HG03457 (cell line): ENCODE measurements at regions not wholly inside any gene's neighbourhood (a gene's known extent, or its start where the extent isn't known, plus 50 kb on each side); places are given as distances from the start of the nearest gene placed in this dataset.
"Not testable (repeated sequence)": the region's sequence is repeated elsewhere in the genome, so short reads cannot be mapped to it uniquely, and the experiment has no call there.

Experiments
- ATAC-seq: cut with Tn5 transposase; IDR thresholded peaks from one replicate; pipeline ENCODE4 v1.9.1; 2021; ENCODE audit warnings: moderate number of reproducible peaks; ENCODE audit not compliant: unreplicated experiment

DNA sequence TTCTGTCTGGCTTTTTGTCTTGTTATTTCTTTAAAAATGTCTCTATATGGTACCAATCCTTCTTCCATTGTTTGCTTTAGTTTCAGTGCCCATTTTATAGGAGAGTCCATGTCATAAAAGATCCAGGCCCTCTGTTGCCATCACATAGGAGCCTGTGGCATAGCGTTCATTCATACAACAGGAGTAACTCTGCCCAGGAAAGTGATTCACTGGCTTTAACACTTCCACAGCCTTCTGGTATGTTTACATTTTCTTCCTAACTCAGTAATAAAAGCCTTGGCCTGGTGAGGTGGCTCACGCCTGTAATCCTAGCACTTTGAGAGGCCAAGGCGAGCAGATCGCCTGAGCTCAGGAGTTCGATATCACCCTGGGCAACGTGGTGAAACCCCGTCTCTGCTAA lies 519.3 kb upstream of the PTGER4 start:
- no peak for ATAC-seq

DNA sequence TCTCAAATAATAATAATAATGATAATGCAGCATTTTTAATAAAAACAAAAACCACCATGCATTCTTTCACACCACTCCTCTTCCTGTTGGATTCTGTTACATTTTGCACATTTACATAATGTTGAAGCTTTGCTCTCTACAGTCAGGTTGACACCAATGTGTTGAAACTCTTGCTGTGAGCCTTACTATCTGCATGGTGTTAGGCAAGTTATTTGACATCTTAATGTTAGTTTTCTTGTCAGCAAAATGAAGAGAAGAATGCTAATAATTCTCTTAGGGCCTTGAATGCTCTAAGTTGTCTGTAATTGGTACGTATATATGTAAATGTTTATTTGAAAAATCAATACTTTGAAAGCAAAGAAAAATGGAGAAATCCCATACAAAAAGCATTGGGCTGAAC lies 525.5 kb upstream of the PTGER4 start:
- ATAC-seq, result no peak

DNA sequence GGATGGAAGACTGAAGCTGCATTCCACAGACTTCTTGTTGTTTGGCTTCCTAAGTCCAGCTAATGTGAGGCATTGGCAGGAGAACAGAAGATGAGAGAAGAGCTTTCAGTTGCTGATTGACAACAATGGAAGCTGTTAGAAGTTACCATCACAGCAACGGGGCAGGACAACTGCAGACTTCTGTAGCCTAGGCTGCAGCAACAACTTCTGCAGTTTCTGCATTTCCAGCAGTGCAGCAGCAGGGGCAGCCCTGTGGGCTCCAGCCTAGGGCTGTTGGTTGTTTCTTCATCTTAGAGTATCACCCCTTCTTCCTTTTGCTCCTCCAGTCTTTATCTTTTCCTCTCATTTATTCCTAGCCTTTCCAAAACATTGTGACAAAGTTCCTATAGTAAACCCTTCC lies 528.8 kb upstream of the PTGER4 start:
- no peak for ATAC-seq

DNA sequence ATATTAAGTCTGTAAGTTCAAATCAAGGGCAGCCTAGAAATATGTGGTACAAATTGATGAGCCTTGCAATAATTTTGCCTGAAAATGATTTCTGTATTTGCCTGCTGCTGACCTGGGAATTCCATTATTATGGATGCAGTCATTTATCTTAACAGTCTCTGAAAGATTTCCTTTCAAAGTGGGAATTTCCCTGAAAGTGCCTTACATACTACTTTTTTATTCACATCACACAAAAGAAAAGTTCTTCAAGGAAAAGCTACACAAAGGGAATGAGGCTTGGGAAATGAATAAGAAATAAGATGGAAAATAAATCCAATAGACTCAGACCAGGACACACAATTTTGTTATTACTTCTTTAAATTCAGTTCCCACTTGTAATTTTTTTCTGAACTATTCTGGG lies 537.8 kb upstream of the PTGER4 start:
- ATAC-seq, result no peak

DNA sequence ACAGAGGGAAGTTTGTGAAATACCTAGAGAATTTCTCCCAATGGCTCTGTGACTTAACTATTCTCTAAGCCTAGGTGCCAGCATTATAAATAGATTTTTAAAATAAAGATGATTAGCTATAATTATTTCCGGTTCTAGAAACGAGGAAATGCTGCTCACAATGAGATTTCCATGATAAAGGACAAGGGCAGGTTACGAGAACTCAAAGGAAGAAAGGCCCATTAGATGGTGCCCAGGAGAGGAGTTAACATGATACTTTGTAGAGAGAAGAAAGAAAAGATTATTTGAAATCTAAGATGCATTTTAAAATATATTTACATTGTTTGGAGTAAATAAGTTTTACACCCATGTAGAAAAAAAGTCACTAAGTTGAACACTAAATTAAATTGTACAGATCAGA lies 538.3 kb upstream of the PTGER4 start:
- no peak for ATAC-seq

DNA sequence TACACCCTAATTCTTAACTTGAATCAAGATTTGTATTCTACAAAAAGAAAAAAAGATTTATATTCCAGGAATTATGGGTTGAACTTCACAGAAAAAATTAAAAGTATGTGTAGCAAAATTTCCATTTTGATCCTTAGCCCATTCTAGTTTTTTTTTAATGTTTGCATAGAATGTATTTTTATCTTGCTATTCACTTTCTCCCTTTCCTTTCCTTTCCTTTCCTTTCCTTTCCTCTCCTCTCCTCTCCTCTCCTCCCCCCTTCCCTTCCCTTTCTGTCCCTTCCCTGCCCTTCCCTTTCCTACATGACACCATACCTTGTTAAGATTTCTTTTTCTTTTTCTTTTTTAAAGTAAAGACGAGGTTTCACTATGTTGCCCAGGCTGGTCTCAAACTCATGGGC lies 542.5 kb upstream of the PTGER4 start:
- ATAC-seq, result no peak

DNA sequence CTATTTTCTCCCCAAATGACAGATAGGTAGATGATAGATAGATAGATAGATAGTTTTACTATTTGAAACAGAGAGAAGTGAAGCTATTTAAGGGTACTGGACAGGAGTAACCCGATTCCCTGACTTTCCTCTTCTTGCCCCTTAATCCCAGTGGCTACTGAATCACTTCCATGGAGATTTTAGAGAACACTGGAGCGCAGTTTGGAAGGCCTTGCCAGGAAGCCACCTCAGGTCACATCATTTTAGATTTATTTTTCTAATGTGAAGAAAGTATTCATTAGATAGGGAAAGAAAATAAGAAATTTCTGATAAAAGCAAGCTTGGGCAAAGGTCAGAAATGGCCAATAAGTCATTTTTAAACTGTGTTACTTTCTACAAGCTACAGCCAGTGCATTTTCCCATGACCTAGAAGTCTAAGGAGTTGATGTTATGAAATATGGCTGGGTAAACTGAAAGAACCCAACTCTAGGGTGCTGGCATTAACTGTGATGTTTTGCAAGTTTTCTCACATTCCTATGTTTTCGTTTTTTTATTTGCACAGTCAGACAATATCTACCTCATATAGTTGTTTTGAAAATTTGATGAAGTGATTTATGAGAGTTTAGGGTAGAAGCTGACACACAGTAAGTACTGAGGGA lies 544.7 kb upstream of the PTGER4 start:
- no peak for ATAC-seq

DNA sequence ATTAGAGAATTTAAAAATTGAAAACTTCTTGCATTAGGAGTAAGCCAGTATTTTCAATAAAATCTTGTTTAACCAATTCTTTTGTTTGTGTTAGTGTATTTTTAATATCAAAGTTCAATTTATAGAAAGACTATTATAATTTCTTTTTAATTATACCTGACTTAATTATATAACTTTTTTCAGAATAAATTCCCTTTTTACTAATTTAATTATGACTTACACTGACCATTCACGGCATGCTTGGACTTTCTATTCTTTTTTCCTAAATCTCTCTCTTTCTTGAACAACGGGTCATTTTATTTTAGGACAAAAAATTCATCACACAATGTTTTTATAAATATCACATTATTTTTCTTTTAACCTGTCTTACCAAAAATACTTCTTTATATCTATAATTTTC lies 555.3 kb upstream of the PTGER4 start:
- no peak for ATAC-seq

DNA sequence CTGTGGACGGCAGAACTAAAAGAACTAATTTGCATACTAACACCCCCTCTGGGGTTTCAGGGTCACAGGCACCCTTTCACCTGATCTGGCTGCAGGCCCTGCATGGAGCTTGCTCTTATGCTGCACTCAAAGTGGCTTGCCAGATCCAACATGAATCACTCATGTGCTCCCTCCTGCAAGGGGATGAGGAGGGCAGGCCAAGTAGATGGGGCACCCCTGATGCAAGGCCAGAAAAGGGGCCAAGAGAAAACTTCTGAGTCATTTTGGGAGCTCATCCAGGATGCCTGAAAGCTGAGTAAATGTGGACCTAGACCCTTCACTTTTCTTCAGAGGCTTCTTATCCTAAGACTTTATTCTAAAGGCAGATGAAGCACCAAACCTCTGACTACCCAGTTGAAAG lies 558.5 kb upstream of the PTGER4 start:
- ATAC-seq, result no peak

DNA sequence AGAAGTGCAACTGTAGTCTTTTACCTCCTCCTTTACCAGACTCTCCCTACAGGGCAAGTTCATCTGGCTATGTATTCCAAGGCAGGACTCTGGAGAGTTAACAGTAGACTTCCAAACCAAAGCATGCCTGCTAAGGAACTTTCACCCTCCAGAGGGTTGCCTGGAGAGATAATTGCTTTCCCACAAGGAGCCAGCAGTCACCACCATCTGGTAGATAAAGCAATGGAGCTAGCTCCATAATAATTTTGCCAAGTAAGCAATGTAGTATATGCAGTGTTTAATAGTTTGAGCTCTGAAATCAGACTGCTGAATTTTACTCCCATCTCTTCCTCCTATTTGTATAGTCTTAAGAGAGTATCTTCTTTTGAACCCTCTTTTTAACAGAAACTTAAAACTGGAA lies 566.8 kb upstream of the PTGER4 start:
- ATAC-seq, result no peak

DNA sequence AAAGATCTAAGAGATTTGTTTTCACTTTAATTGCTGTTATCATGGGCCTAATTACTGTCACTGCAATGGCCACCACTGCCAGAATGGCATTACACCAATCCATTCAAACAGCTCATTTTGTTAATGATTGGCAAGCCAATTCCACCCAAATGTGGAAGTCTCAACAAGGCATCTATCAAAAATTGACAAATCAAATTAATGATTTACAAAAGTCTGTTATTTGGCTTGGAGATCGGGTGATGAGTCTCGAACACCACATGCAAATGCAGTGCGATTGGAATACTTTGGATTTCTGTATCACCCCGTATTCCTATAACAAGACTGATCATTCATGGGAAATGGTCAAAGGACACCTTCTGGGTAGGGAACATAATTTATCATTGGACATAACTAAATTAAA lies 568.7 kb upstream of the PTGER4 start:
- not testable (repeated sequence) for ATAC-seq

DNA sequence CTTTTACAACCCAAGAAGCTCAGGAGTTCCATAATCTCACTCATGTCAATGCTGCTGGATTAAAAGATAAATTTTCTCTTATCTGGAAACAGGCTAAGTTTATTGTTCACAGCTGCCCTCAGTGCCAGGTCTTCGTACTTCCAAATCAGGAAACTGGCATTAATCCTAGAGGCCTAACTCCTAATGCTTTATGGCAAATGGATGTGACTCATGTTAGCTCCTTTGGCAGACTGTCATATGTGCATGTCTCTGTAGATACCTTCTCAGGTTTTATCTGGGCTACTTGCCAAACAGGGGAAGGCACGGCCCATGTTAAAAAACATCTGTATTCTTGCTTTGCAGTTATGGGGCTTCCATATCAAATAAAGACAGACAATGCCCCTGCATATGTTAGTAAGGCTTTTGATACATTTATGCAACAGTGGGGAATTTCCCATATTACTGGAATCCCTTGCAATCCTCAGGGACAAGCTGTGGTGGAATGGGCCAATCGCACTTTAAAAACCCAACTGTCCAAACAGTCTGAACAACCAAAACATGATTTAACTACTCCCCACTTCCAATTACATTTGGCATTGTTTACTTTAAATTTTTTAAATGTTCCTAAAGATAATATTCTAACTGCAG lies 570.8 kb upstream of the PTGER4 start:
- not testable (repeated sequence) for ATAC-seq

DNA sequence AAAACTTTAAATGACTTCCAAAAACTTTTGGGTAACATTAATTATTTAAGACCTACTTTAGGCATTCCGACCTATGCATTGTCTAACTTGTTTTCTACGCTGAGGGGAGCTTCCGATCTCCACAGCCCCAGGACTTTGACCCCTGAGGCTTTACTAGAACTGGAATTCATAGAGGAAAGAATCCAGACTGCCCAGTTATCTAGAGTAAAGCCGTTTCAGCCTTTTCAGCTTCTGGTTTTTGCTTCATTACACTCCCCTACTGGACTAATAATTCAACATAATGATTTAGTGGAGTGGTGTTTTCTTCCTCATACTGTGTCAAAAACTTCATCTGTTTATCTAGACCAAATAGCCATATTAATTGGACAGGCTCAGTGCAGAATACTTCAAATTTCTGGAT lies 571.9 kb upstream of the PTGER4 start:
- not testable (repeated sequence) for ATAC-seq

DNA sequence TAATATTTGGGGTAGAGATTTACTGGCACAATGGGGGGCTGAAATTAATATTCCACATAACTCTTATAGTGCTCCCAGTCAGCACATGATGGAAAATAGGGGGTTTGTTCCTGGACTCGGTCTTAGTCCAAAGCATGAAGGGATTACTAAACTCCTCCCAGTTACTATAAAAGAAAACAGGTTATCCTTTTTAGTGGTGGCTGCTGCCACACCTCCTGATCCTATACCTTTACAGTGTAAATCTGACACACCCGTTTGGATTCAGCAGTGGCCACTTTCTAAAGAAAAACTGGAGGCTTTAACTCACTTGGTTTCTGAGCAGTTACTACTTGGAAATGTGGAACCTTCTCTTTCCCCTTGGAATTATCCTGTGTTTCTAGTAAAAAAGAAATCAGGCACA lies 572.9 kb upstream of the PTGER4 start:
- ATAC-seq, result no peak

DNA sequence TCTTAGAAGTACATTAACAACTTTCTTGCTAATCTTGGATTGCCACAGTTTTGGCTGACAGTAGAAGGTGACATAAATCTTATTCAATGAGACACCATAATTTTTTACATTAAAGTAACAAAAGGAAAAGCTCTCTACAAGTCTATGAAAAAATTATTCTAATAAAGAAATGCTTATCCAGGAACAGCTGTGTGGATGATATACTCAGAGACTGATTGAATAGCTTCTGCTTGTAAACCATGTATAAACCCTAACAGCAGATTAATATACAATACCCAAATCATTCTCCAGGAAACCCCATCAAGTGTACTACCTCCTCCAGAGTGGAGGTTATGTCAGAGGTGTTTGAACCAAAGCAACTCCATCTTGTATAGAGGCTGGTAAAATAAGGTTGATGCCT lies 581.4 kb upstream of the PTGER4 start:
- ATAC-seq, result no peak

DNA sequence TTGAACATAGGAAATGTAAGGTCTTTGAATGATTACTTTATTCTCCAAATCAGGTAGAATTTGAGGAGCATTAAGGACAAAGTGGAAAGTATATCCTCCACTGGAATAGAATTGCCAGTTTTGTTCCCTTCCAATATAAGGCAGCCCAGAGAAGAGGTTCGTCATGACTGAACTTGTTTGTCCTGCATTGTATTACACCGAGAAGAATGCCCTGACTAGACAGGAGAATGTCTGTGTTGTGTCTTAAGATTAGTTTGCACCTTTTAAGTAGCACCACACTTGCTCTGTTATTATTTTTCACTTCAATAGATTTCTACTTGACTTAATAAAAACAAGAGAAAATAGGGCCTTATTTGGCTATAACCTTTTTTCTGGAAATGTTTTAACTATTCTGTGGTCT lies 586.2 kb upstream of the PTGER4 start:
- ATAC-seq, result no peak

DNA sequence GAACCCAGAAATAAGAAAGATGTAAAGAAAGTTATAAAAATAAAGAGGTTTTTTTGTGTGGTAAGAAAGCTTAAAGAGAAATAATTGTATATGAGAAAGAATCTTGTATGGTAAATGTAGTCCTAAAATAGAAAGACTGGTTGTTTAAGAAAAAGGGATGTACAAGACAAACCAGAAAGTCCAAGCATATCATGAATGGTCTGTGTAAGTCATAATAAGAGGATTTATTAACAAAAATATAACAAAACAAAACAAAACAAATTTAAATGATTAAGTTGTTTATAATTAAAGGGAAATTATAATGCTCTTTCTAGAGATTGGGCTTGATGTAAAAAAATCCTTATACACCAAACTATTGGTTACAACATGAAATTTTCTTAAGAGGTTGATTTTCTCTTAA lies 590.4 kb upstream of the PTGER4 start:
- no peak for ATAC-seq

DNA sequence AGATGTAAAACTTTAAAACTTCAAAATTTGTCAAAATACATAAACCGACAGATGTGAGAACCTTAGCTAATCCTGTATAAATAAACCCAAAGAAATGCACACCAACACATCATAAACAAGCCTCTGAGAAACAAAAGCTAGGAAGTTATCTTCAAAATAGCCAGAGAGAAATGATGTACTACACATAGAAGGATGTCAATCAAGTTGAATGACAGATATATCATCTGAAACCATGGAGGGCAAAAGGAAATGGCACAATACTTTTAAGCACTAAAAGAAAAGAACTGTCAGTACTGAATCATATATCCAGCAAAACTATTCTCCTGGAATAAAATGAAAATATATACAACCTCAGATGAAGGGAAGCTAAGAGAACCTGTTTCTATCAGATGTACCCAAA lies 595.1 kb upstream of the PTGER4 start:
- no peak for ATAC-seq

DNA sequence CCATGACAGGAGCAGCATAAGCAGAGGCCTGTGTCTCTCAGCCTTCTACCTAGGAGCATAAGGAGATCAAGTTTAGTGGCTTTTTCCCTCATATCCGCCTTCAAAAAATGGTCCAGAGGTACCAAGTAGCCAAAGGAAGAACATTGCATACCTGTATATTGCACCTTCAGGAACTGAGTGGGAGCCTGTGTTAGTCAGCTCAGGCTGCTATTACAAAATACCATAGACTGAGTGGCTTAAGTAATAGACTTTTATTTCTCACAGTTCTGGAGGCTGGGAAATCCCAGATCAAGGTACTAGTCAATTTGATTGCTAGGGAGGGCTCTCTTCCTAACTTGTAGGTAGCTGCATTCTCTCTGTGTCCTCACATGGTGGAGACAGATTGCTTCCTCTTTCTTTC lies 597.4 kb upstream of the PTGER4 start:
- no peak for ATAC-seq

DNA sequence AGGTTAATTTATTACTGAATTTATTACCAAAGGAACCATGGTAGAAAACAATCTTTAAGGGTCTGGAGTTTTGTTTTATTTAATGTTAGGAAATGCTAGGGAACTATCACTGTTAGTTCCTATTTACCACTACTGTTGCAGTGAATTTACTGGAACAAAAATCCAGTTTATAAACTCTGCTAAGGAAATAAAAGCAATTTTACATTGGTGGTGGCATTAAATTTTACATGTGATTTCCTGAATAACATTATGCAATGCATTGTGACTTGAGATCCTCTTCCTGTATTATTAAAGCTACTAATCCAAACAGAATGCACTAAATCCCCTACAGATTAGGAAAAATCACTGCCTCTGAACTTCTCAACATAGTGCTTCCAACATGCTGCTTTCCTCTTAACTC lies 599.5 kb upstream of the PTGER4 start:
- no peak for ATAC-seq

DNA sequence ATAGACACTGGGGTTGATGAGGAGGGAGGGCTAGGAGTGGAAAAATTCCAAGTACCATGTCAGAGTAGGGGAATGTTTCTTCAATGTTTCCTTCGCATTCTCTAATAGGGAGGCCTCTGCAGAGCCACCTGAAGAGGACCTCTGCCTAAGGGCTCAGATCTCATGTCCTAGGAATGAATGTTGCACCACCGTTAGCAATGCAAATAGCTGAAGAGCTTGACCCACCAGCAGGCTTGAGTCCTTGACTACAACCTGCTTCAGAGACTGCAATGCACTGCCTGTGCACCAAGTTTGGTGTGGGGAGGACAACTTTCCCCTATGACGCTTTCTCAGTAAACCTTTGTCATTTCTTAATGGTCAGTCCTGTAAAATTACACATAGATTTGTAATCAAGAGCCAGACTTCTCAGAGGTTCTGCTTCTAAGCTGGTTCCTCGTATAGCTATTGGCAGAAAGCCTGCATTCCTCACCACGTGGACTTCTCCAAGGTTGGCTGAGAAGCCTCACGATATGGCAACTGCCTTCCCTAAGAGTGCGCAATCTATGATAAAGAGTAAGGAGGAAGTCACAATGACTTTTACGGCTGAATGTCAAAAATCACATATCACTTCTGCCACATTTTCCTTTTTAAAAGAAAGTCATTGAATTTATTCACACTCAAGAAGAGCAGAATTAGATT lies 600.7 kb upstream of the PTGER4 start:
- ATAC-seq, result no peak

DNA sequence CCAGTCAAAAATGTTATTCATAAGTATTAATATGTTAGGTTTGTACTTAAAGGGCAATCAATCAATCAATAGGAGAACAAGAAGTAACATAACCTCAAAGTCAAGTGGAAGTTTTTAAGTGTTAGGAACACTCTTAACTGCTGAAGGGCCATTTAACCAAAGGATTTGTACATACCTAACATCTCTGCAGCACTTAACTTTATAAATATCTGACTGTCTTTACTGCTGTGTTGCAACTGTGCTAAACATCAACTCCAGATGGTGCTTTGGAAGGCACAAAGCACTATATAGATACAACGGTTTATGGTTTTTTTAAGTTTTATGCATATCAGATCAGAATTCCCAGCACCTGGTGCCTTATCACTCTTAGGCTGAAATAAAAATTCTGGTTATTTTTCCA lies 604.9 kb upstream of the PTGER4 start:
- ATAC-seq, result no peak

DNA sequence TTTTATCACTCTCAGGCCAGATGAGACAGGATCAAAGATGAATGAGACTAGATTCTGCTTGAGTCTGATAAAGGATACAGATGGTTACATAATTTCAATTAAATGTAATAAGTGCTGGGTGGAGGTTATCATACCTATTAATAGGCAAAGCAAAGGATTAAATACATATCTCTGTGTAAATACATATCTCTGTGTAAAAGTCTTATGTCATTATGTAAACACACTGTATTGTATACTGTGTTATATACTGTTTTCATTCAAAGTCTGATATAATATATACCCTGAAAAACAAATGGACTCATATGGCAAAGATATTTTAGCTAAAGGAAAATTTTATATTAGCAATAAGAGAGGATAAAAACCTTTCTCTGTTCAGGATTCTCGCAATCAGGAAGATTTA lies 605.8 kb upstream of the PTGER4 start:
- no peak for ATAC-seq
